Upper lobe of right lung (tissue), 1 donor: ENCODE measurements at regions not wholly inside any gene's neighbourhood (a gene's known extent, or its start where the extent isn't known, plus 50 kb on each side); places are given as distances from the start of the nearest gene placed in this dataset.

ENCODE experiments used
- ATAC-seq: fragments of 200-7000 bp; cut with Tn5 transposase; one replicate; pipeline ENCODE4 v1.9.1; 2020; ENCODE audit warnings: mild to moderate bottlenecking, moderate library complexity
- DNase-seq: peaks from one replicate; pipeline ENCODE4 v3.0.0-alpha.2; 2020
- H3K27ac ChIP-seq: fragments of 200-600 bp; one replicate; pipeline ENCODE4 v1.8.0; 2022
- H3K27me3 ChIP-seq: fragments of 200-600 bp; one replicate; pipeline ENCODE4 v1.8.0; 2022; ENCODE audit warnings: mild to moderate bottlenecking
- H3K36me3 ChIP-seq: fragments of 200-600 bp; one replicate; pipeline ENCODE4 v1.8.0; 2022
- H3K4me1 ChIP-seq: fragments of 200-600 bp; one replicate; pipeline ENCODE4 v1.8.0; 2022
- H3K4me3 ChIP-seq: fragments of 200-600 bp; one replicate; pipeline ENCODE4 v1.8.0; 2022; ENCODE audit warnings: mild to moderate bottlenecking
- H3K9me3 ChIP-seq: fragments of 200-600 bp; one replicate; pipeline ENCODE4 v1.8.0; 2022
- intact Hi-C: fragments of 100-400 bp; cut with DNase I; formaldehyde crosslinking; loops from one replicate; pipeline ENCODE4 v1.11.0; 2022
- TF ChIP-seq, protein P1 (sequence below): fragments of 200-600 bp; IDR thresholded peaks from one replicate; pipeline ENCODE4 v1.8.0; 2022; ENCODE audit warnings: antibody characterized with exemption
- donor health status: DM: no; HTN: yes; CAD: no; lungs with severe emphysema.

DNA sequence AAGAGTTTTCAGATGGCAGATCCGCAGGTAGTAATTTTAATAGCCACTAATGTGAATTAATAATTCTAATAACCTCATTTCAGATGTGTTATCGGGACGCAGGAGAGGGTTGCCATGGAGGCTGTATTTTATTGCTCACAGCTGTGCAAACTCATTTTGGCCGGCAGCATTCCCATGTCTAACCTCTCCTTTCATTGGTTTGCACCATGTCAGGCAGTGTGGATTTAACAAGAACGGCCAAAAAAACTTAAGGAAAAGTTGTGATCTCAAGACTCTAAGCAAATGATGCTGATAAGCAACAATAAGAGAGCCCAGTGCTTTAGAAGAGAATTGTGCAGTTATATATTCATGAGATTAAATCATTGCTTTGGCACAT, 88.7 kb upstream of the NRP1 start:
- intact Hi-C loops, result no loop called here
- DNase-seq (no peak), ATAC-seq (no peak)
- Histone ChIP-seq H3K4me3 (no peak overlapping the region), H3K36me3 (no peaks in the 10 kb centered on the region), H3K27me3 (no peaks in the 10 kb centered on the region), H3K4me1 (peaks cover 3% of the 10 kb centered on the region), H3K9me3 (no peaks in the 10 kb centered on the region), H3K27ac (no peak overlapping the region)
- TF ChIP-seq, protein P1, sequence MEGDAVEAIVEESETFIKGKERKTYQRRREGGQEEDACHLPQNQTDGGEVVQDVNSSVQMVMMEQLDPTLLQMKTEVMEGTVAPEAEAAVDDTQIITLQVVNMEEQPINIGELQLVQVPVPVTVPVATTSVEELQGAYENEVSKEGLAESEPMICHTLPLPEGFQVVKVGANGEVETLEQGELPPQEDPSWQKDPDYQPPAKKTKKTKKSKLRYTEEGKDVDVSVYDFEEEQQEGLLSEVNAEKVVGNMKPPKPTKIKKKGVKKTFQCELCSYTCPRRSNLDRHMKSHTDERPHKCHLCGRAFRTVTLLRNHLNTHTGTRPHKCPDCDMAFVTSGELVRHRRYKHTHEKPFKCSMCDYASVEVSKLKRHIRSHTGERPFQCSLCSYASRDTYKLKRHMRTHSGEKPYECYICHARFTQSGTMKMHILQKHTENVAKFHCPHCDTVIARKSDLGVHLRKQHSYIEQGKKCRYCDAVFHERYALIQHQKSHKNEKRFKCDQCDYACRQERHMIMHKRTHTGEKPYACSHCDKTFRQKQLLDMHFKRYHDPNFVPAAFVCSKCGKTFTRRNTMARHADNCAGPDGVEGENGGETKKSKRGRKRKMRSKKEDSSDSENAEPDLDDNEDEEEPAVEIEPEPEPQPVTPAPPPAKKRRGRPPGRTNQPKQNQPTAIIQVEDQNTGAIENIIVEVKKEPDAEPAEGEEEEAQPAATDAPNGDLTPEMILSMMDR, result no peak

- H3K27ac ChIP-seq, result no peak overlapping the region
- ATAC-seq (no peak), DNase-seq (no peak)
- no peaks in the 10 kb centered on the region for H3K9me3 ChIP-seq
- peaks cover 3% of the 10 kb centered on the region for H3K4me1 ChIP-seq
- no peaks in the 10 kb centered on the region for H3K27me3 ChIP-seq
- TF ChIP-seq, protein P1, result no peak
- intact Hi-C loops, result no loop called here
- H3K36me3 ChIP-seq, result no peaks in the 10 kb centered on the region
- no peak overlapping the region for H3K4me3 ChIP-seq
These were observed 88.1 kb upstream of the NRP1 start for GRCh38 chr10:33422471-33423153.

GRCh38 chr10:33421789-33422462, 87.5 kb upstream of the NRP1 start:
- H3K36me3 ChIP-seq, result no peaks in the 10 kb centered on the region
- no peaks in the 10 kb centered on the region for H3K27me3 ChIP-seq
- no peak overlapping the region for H3K4me3 ChIP-seq
- H3K4me1 ChIP-seq, result peaks cover 3% of the 10 kb centered on the region
- H3K27ac ChIP-seq, result no peak overlapping the region
- intact Hi-C loops, result no loop called here
- TF ChIP-seq, protein P1, result no peak
- H3K9me3 ChIP-seq, result no peaks in the 10 kb centered on the region
- ATAC-seq (peak; percentile 59), DNase-seq (no peak)

DNA sequence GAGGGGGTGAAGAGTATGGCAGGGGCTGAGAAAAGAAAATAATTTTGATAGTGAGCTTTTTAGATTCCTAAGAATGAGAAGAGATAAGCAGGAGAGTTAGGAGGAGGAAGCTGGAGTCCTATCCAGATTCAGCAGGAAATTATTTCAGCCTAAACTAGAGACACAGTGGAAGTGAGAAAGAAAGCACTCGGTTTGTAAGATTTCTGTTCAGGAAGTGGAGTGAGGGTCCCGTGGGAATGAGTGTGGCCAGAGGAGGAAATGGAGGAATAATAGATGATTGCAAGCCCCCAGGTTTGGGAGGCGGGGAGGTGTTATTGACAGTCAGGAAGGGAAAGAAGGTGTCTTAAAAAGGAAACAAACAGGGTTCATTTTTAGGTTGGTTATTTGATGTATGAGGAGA, 84.8 kb upstream of the NRP1 start:
- Histone ChIP-seq H3K27ac (no peak overlapping the region), H3K9me3 (no peaks in the 10 kb centered on the region), H3K36me3 (no peaks in the 10 kb centered on the region), H3K27me3 (no peaks in the 10 kb centered on the region), H3K4me1 (peaks cover 3% of the 10 kb centered on the region), H3K4me3 (no peak overlapping the region)
- no peak for ATAC-seq
- no peak for DNase-seq
- intact Hi-C loops, result no loop called here
- TF ChIP-seq, protein P1, result no peak

GRCh38 chr10:33418301-33418700, 83.8 kb upstream of the NRP1 start:
- intact Hi-C loops, result no loop called here
- H3K9me3 ChIP-seq, result no peaks in the 10 kb centered on the region
- no peak overlapping the region for H3K4me3 ChIP-seq
- no peak overlapping the region for H3K27ac ChIP-seq
- DNase-seq (no peak), ATAC-seq (peak; percentile 74)
- H3K36me3 ChIP-seq, result no peaks in the 10 kb centered on the region
- H3K27me3 ChIP-seq, result no peaks in the 10 kb centered on the region
- peaks cover 7% of the 10 kb centered on the region for H3K4me1 ChIP-seq
- TF ChIP-seq, protein P1, result no peak
